ENCODE measurements at regions not wholly inside any gene's neighbourhood (a gene's known extent, or its start where the extent isn't known, plus 50 kb on each side); places are given as distances from the start of the nearest gene placed in this dataset.

GRCh38 chr22:27228771-27229170 lies 571.4 kb downstream of the MIAT start:
- no peak overlapping the region for H3K27ac ChIP-seq (ENCODE audit: low read length in 2 of 2)
- no peak overlapping the region for H3K4me3 Mint-ChIP-seq
- no peaks in the 10 kb centered on the region for H3K4me1 ChIP-seq (ENCODE audit: control insufficient read depth in 2 of 2, insufficient read depth in 2 of 2, low read length in 2 of 2)
- H3K36me3 ChIP-seq (replicated peaks in 1 of 2; ENCODE audit: control extremely low read depth in 1 of 2, control insufficient read depth in 1 of 2, extremely low read depth in 1 of 2, insufficient read depth in 2 of 2, low read length in 1 of 2) = no peaks in the 10 kb centered on the region
- peaks cover 0 to 7% (median 0%) of the 10 kb centered on the region in 3 donors for H3K9me3 ChIP-seq (ENCODE audit: control extremely low read depth in 1 of 3, control insufficient read depth in 2 of 3, insufficient read depth in 1 of 3, low read length in 2 of 3)
- H3K9ac ChIP-seq (ENCODE audit: low read length) = no peak overlapping the region
- no peaks in the 10 kb centered on the region for H3K27me3 ChIP-seq (replicated peaks in 1 of 4; ENCODE audit: control extremely low read depth in 1 of 4, control insufficient read depth in 3 of 4, insufficient read depth in 4 of 4, low read length in 3 of 4)
- H3K27me3 Mint-ChIP-seq = no peaks in the 10 kb centered on the region
- ChIA-PET CTCF (no interaction called here), POLR2A (no interaction called here)
- WGBS (ENCODE audit: insufficient coverage) = no CpG with 5 or more reads among the region's 2 CpGs
- intact Hi-C loops (cut with micrococcal nuclease) = no loop called here
- ATAC-seq (ENCODE audit: low read depth) (no peak), DNase-seq (no peak)
- no peak overlapping the region for H2AFZ ChIP-seq (ENCODE audit: insufficient read depth, low read depth, low read length, poor library complexity, severe bottlenecking)
- H4K20me1 ChIP-seq (ENCODE audit: control insufficient read depth, insufficient read depth, low read length, poor library complexity, severe bottlenecking) = no peaks in the 10 kb centered on the region
- no peak overlapping the region for H3K27ac Mint-ChIP-seq
- H3K4me1 Mint-ChIP-seq = no peaks in the 10 kb centered on the region
- H3K9me3 Mint-ChIP-seq (ENCODE audit: insufficient read depth) = peaks cover 2% of the 10 kb centered on the region
- H3K4me3 ChIP-seq (ENCODE audit: control extremely low read depth in 1 of 5, extremely low read depth in 1 of 5, insufficient read depth in 1 of 5, low read depth in 2 of 5, low read length in 4 of 5) = no peak overlapping the region
- TF ChIP-seq EZH2 (IDR thresholded peaks at IDR 0.05; ENCODE audit: borderline replicate concordance, insufficient read depth, low read depth, low read length, poor library complexity, severe bottlenecking) = no peak
- no peak for TF ChIP-seq CTCF (IDR thresholded peaks at IDR 0.05)
- H3K4me2 ChIP-seq (replicated peaks; ENCODE audit: low read depth, low read length, poor library complexity, severe bottlenecking) = no peak overlapping the region
- H3K79me2 ChIP-seq (ENCODE audit: control insufficient read depth, insufficient read depth, low read length) = no peaks in the 10 kb centered on the region

GRCh38 chr22:27230189-27230588 lies 571.4 kb downstream of the MN1 start:
- WGBS (ENCODE audit: insufficient coverage) = no CpG with 5 or more reads among the region's 1 CpG
- Histone ChIP-seq H2AFZ (ENCODE audit: insufficient read depth, low read depth, low read length, poor library complexity, severe bottlenecking) (no peak overlapping the region), H3K4me1 (ENCODE audit: control insufficient read depth in 2 of 2, insufficient read depth in 2 of 2, low read length in 2 of 2) (no peaks in the 10 kb centered on the region), H3K9me3 (ENCODE audit: control extremely low read depth in 1 of 3, control insufficient read depth in 2 of 3, insufficient read depth in 1 of 3, low read length in 2 of 3) (peaks cover 0 to 5% (median 0%) of the 10 kb centered on the region in 3 donors), H4K20me1 (ENCODE audit: control insufficient read depth, insufficient read depth, low read length, poor library complexity, severe bottlenecking) (no peaks in the 10 kb centered on the region), H3K36me3 (replicated peaks in 1 of 2; ENCODE audit: control extremely low read depth in 1 of 2, control insufficient read depth in 1 of 2, extremely low read depth in 1 of 2, insufficient read depth in 2 of 2, low read length in 1 of 2) (no peaks in the 10 kb centered on the region), H3K4me2 (replicated peaks; ENCODE audit: low read depth, low read length, poor library complexity, severe bottlenecking) (no peak overlapping the region), H3K27me3 (replicated peaks in 1 of 4; ENCODE audit: control extremely low read depth in 1 of 4, control insufficient read depth in 3 of 4, insufficient read depth in 4 of 4, low read length in 3 of 4) (no peaks in the 10 kb centered on the region), H3K9ac (ENCODE audit: low read length) (no peak overlapping the region), H3K4me3 (ENCODE audit: control extremely low read depth in 1 of 5, extremely low read depth in 1 of 5, insufficient read depth in 1 of 5, low read depth in 2 of 5, low read length in 4 of 5) (no peak overlapping the region), H3K27ac (ENCODE audit: low read length in 2 of 2) (no peak overlapping the region), H3K79me2 (ENCODE audit: control insufficient read depth, insufficient read depth, low read length) (no peaks in the 10 kb centered on the region)
- ChIA-PET POLR2A (no interaction called here), CTCF (no interaction called here)
- intact Hi-C loops (cut with micrococcal nuclease) = no loop called here
- H3K4me3 Mint-ChIP-seq = no peak overlapping the region
- DNase-seq = no peak
- H3K27ac Mint-ChIP-seq = no peak overlapping the region
- no peaks in the 10 kb centered on the region for H3K4me1 Mint-ChIP-seq
- ATAC-seq (ENCODE audit: low read depth) = no peak
- H3K9me3 Mint-ChIP-seq (ENCODE audit: insufficient read depth) = peaks cover 2% of the 10 kb centered on the region
- TF ChIP-seq EZH2 (IDR thresholded peaks at IDR 0.05; ENCODE audit: borderline replicate concordance, insufficient read depth, low read depth, low read length, poor library complexity, severe bottlenecking) = no peak
- TF ChIP-seq CTCF (IDR thresholded peaks at IDR 0.05) = no peak
- H3K27me3 Mint-ChIP-seq = no peaks in the 10 kb centered on the region
